ENCODE measurements at regions not wholly inside any gene's neighbourhood (a gene's known extent, or its start where the extent isn't known, plus 50 kb on each side); places are given as distances from the start of the nearest gene placed in this dataset.

- TF ChIP-seq, protein P1, sequence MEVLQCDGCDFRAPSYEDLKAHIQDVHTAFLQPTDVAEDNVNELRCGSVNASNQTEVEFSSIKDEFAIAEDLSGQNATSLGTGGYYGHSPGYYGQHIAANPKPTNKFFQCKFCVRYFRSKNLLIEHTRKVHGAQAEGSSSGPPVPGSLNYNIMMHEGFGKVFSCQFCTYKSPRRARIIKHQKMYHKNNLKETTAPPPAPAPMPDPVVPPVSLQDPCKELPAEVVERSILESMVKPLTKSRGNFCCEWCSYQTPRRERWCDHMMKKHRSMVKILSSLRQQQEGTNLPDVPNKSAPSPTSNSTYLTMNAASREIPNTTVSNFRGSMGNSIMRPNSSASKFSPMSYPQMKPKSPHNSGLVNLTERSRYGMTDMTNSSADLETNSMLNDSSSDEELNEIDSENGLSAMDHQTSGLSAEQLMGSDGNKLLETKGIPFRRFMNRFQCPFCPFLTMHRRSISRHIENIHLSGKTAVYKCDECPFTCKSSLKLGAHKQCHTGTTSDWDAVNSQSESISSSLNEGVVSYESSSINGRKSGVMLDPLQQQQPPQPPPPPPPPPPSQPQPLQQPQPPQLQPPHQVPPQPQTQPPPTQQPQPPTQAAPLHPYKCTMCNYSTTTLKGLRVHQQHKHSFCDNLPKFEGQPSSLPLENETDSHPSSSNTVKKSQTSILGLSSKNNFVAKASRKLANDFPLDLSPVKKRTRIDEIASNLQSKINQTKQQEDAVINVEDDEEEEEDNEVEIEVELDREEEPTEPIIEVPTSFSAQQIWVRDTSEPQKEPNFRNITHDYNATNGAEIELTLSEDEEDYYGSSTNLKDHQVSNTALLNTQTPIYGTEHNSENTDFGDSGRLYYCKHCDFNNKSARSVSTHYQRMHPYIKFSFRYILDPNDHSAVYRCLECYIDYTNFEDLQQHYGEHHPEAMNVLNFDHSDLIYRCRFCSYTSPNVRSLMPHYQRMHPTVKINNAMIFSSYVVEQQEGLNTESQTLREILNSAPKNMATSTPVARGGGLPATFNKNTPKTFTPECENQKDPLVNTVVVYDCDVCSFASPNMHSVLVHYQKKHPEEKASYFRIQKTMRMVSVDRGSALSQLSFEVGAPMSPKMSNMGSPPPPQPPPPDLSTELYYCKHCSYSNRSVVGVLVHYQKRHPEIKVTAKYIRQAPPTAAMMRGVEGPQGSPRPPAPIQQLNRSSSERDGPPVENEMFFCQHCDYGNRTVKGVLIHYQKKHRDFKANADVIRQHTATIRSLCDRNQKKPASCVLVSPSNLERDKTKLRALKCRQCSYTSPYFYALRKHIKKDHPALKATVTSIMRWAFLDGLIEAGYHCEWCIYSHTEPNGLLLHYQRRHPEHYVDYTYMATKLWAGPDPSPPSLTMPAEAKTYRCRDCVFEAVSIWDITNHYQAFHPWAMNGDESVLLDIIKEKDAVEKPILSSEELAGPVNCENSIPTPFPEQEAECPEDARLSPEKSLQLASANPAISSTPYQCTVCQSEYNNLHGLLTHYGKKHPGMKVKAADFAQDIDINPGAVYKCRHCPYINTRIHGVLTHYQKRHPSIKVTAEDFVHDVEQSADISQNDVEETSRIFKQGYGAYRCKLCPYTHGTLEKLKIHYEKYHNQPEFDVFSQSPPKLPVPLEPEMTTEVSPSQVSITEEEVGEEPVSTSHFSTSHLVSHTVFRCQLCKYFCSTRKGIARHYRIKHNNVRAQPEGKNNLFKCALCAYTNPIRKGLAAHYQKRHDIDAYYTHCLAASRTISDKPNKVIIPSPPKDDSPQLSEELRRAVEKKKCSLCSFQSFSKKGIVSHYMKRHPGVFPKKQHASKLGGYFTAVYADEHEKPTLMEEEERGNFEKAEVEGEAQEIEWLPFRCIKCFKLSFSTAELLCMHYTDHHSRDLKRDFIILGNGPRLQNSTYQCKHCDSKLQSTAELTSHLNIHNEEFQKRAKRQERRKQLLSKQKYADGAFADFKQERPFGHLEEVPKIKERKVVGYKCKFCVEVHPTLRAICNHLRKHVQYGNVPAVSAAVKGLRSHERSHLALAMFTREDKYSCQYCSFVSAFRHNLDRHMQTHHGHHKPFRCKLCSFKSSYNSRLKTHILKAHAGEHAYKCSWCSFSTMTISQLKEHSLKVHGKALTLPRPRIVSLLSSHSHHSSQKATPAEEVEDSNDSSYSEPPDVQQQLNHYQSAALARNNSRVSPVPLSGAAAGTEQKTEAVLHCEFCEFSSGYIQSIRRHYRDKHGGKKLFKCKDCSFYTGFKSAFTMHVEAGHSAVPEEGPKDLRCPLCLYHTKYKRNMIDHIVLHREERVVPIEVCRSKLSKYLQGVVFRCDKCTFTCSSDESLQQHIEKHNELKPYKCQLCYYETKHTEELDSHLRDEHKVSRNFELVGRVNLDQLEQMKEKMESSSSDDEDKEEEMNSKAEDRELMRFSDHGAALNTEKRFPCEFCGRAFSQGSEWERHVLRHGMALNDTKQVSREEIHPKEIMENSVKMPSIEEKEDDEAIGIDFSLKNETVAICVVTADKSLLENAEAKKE (CRISPR knock-in tag; IDR thresholded peaks at IDR 0.05): no peak
- TF ChIP-seq, protein P2, sequence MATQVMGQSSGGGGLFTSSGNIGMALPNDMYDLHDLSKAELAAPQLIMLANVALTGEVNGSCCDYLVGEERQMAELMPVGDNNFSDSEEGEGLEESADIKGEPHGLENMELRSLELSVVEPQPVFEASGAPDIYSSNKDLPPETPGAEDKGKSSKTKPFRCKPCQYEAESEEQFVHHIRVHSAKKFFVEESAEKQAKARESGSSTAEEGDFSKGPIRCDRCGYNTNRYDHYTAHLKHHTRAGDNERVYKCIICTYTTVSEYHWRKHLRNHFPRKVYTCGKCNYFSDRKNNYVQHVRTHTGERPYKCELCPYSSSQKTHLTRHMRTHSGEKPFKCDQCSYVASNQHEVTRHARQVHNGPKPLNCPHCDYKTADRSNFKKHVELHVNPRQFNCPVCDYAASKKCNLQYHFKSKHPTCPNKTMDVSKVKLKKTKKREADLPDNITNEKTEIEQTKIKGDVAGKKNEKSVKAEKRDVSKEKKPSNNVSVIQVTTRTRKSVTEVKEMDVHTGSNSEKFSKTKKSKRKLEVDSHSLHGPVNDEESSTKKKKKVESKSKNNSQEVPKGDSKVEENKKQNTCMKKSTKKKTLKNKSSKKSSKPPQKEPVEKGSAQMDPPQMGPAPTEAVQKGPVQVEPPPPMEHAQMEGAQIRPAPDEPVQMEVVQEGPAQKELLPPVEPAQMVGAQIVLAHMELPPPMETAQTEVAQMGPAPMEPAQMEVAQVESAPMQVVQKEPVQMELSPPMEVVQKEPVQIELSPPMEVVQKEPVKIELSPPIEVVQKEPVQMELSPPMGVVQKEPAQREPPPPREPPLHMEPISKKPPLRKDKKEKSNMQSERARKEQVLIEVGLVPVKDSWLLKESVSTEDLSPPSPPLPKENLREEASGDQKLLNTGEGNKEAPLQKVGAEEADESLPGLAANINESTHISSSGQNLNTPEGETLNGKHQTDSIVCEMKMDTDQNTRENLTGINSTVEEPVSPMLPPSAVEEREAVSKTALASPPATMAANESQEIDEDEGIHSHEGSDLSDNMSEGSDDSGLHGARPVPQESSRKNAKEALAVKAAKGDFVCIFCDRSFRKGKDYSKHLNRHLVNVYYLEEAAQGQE (IDR thresholded peaks at IDR 0.05; ENCODE audit: unreplicated experiment): no peak
These were observed 969.1 kb upstream of the EEF2KMT start (continued) for GRCh38 chr16:6066652-6067051.

- Histone ChIP-seq H3K4me1 (ENCODE audit: insufficient read depth) (no peaks in the 10 kb centered on the region), H3K27ac (ENCODE audit: low read depth) (no peak overlapping the region), H3K27me3 (ENCODE audit: insufficient read depth) (no peaks in the 10 kb centered on the region), H3K79me2 (replicated peaks; ENCODE audit: insufficient read depth) (no peaks in the 10 kb centered on the region), H2AFZ (no peak overlapping the region), H3K9me2 (ENCODE audit: insufficient read depth) (no peaks in the 10 kb centered on the region), H3K4me3 (no peak overlapping the region), H3K4me2 (no peak overlapping the region), H3K36me3 (ENCODE audit: insufficient read depth) (no peaks in the 10 kb centered on the region), H3F3A (replicated peaks; ENCODE audit: low read depth) (no peaks in the 10 kb centered on the region), H4K20me1 (replicated peaks; ENCODE audit: insufficient read depth) (no peaks in the 10 kb centered on the region)
- Mint-ChIP-seq H3K27me3 (ENCODE audit: insufficient read depth, low read depth, poor library complexity) (no peaks in the 10 kb centered on the region), H3K27ac (no peak overlapping the region), H3K4me3 (no peak overlapping the region), H3K4me1 (peaks cover 7% of the 10 kb centered on the region; the same call in 2 of the 3 replicates), H3K36me3 (ENCODE audit: low read depth) (no peaks in the 10 kb centered on the region), H3K9me3 (no peaks in the 10 kb centered on the region)
- DNase-seq (ENCODE audit: low spot score) (no peak), ATAC-seq (no peak)
- TF ChIP-seq CTCF (conservative IDR thresholded peaks at IDR 0.05; ENCODE audit: low read depth in 2 of 2) (no peak), EZH2 (IDR thresholded peaks at IDR 0.05; ENCODE audit: low read depth, unreplicated experiment) (no peak), ZNF331 (CRISPR knock-in tag; IDR thresholded peaks at IDR 0.05; ENCODE audit: low read depth) (no peak), NANOG (IDR thresholded peaks at IDR 0.05; ENCODE audit: borderline replicate concordance) (no peak), STAT1 (IDR thresholded peaks at IDR 0.05; ENCODE audit: unreplicated experiment) (no peak)
- TF ChIP-seq, protein P3, sequence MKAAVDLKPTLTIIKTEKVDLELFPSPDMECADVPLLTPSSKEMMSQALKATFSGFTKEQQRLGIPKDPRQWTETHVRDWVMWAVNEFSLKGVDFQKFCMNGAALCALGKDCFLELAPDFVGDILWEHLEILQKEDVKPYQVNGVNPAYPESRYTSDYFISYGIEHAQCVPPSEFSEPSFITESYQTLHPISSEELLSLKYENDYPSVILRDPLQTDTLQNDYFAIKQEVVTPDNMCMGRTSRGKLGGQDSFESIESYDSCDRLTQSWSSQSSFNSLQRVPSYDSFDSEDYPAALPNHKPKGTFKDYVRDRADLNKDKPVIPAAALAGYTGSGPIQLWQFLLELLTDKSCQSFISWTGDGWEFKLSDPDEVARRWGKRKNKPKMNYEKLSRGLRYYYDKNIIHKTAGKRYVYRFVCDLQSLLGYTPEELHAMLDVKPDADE (IDR thresholded peaks at IDR 0.05): no peak
These were observed 965.9 kb upstream of the EEF2KMT start for GRCh38 chr16:6063526-6063925.
